DMS 273 (cell line): ENCODE measurements at regions not wholly inside any gene's neighbourhood (a gene's known extent, or its start where the extent isn't known, plus 50 kb on each side); places are given as distances from the start of the nearest gene placed in this dataset.
"Not testable (repeated sequence)": the region's sequence is repeated elsewhere in the genome, so short reads cannot be mapped to it uniquely, and the experiment has no call there.

ENCODE experiments used
- DNase-seq: peaks from one replicate; lab custom pipeline; 2025; ENCODE audit not compliant: unreplicated experiment; lab: John Stamatoyannopoulos, UW

GRCh38 chr7:52406808-52407207, 628.6 kb upstream of the POM121L12 start:
- DNase-seq = no peak

DNA sequence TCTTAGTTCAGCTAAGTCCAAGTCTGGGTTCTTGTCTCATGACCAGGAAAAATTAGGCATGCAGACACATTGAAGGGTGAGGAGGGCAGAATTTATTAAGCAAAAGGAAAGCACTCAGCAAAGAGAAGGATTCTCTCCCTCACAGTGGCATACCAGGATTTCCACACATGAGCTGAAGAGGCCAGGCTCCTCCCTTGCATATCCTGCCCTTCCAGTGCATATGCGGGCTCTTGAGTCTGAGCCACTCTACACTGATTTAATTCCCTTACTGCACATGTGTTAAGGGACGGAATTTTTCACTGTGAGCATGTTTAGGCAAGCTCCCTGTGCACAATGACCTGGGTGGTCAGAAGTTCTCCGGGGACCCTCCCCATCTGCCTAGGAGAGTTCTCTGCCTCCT, 652.7 kb upstream of the POM121L12 start:
- no peak for DNase-seq

GRCh38 chr7:52369922-52370321, 665.5 kb upstream of the POM121L12 start:
- no peak for DNase-seq

- DNase-seq = no peak
These were observed 670.1 kb upstream of the POM121L12 start for GRCh38 chr7:52365349-52365748.

DNA sequence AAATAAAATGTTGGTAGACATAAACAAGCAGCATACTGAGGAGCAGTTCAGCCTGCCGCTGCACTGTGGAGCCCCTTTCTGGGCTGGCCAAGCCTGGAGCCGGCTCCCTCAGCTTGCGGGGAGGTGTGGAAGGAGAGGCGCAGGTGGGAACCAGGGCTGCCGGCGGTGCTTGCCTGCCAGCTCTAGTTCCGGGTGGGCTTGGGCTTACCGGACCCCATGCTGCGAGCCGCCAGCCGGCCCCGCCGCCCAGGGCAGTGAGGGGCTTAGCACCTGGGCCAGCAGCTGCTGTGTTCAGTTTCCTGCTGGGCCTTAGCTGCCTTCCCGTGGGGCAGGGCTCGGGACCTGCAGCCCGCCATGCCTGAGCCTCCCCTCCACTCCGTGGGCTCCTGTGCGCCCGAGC, 672.9 kb upstream of the POM121L12 start:
- DNase-seq = no peak

- DNase-seq = no peak
These were observed 674.9 kb upstream of the POM121L12 start for GRCh38 chr7:52360541-52360940.

- DNase-seq = no peak
These were observed 680.4 kb upstream of the POM121L12 start for GRCh38 chr7:52355053-52355452.

DNA sequence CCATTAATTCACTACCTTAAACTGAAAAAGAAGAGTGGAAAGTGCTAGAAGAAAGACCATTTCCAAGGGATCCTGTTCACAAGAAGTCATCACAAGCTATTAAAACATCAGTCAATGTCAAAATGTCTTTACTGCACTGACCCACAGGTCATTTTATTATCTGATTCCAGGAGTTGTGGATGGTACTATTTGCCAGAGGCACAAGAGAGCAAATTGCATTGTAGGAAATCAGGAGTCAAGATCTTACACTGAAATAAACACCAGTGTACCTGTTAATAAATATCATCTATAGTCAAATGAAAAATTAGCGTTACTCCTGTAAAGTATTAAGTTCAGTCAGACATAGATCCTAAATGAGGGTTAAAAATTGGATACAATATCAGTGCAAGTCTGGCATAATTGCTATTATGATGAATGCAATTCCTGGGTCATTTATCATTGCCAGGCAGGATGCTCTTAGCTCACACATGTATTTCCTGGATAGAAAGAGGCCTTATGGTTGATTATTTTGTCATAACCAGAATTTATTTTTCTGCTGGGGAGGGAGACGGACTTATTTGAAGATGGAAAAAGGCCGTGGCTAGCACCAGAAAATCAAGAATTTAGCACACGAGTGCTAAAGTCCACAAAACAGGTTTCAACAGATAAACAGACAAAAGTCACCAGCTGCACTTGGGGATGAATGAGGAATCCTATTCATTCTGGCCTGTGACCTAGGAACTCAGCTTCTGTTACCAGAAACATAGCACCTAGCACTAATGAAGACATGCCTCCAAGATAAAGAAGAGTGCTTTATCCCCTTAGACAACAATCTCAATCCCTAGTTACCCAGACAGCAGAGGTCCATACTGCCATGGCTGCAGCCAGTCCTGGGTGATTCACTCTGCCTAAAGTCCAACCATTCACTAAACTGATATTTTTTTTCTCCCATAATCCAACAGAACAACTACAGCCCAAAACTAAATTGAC, 683.1 kb upstream of the POM121L12 start:
- no peak for DNase-seq

- no peak for DNase-seq
These were observed 691.4 kb upstream of the POM121L12 start for GRCh38 chr7:52344015-52344414.

DNA sequence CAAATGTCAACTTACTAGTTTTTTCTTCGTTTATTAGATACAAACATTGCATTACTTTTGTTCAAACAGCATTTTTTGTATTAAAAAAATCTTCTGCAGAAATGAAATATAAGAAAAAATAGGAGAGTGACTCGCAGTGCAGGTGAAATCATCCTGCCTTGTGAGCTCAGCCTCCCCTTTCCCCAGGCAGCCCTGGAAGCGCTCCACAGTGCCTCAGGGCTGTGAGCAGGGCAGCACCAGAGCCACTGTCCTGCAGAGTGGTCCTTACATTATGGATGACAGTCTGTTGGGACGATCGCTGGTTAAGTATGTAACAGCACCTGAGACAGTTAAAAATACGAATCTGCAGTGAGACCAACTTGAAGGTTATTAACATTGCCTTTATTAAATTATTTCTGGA, 695.4 kb upstream of the POM121L12 start:
- no peak for DNase-seq

DNA sequence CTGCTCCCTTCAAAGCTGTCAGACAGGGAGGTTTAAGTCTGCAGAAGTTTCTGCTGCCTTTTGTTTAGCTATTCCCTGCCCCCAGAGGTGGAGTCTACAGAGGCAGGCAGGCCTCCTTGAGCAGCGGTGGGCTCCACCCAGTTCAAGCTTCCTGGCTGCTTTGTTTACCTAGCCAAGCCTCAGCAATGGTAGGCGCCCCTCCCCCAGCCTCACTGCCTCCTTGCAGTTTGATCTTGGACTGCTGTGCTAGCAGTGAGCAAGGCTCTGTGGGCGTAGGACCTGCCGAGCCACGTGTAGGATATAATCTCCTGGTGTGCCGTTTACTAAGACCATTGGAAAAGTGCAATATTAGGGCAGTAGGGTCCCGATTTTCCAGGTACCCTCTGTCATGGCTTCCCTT, 707.1 kb upstream of the POM121L12 start:
- not testable (repeated sequence) for DNase-seq

DNA sequence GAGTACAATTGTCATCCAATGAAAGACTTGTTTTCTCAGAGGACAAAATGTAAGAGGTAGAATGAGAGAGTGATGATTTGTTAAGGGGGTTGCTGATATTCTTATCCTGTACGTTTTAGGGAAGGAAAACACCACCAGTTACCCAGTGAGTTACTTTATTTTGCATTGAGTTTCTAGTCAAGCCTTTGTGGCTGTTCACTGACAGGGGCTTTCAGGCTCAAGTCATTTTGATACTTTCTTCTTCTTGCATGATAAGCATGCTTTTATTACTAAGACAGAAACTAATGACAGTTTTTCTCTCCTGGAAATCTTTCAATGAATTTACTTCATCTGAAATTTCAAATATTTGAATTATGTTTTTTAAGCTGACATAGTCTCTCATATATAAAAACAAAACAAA, 710.2 kb upstream of the POM121L12 start:
- DNase-seq = no peak

DNA sequence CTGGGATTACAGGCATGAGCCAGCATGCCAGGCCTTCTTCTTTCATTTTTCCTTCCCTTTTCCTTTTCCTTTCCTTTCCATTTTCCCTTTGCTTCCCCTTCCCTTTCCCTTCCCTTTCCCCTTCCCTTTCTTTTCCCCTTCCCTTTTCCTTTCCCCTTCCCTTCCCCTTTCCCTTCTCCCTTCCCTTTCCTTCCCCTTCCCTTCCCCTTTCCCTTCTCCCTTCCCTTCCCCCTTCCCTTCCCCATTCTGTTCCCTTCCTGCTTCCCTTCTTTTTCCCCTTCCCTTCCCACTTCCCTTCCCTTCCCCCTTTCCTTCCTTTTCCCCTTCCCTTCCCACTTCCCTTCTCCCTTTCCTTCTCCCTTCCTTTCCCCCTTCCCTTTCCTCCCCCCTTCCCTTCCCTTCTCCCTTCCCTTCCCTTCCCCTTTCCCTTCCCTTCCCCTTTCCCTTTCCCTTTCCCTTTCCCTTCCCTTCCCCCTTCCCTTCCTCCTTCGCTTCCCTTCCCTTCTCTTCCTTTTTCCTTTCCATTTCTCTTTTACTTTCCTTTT, 712.2 kb upstream of the POM121L12 start:
- DNase-seq = no peak

DNA sequence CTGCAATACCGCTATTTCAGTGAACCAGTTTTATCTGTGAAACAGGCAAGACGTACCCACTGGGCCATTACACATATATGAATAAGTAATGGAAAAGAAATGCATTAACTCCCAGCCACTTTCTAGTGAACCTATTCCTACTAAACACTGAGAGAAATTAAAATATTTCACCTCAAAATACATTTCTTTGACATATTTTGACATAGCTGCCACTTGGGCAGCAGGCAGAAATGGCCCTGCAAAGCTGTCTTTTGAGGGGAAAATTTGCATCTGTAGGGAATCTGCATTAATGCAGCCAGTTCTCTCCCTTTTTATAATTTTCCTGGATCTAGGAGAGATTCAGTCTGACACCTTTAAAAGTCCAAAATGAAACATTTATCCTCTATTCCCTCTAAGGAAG, 714.8 kb upstream of the POM121L12 start:
- no peak for DNase-seq

DNA sequence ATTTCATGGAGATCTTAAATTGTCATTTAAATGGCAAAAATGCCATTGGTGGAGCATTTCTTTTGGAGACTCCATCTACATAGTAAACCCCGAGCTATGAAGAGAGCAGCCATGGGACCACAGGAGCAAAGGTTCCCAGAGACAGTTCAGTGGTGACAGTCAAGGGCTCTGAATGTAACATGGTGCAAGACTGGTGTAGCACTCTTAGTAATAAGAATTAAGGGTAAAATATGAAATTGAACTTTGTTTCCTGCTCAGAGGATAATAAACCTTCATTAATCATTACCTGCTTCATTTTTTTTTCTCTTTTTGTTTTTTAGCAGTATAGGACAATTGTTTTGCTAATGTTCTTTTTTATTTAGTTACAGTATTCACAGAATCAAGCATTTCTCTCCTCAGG, 717.5 kb upstream of the POM121L12 start:
- DNase-seq = no peak

GRCh38 chr7:52311886-52312285, 723.5 kb upstream of the POM121L12 start:
- no peak for DNase-seq

- no peak for DNase-seq
These were observed 725.8 kb upstream of the POM121L12 start for GRCh38 chr7:52309631-52310030.

DNA sequence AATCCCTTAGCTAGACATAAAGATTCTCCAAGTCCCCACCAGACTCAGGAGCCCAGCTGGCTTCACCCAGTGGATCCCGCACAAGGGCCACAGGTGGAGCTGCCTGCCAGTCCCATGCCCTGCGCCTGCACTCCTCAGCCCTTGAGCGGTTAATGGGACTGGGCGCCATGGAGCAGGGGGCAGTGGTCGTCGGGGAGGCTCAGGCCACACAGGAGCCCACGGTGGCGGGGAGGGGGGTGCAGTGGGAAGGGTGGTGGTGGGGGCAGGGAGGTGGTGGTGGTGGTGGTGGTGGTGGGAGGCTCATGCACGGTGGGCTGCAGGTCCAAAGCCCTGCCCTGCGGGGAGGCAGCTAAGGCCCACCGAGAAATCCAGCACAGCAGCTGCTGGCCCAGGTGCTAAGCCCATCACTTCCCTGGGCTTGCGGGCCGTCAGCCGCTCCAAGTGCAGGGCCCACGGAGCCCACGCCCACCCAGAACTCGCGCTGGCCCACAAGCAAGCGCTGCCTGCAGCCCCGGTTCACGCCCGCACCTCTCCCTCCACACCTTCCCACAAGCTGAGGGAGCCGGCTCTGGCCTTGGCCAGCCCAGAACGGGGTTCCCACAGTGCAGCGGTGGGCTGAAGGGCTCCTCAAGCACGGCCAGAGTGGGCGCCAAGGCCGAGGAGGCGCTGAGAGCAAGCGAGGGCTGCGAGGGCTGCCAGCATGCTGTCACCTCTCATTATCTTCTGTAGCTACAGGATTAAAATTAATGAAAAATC, 732.5 kb upstream of the POM121L12 start:
- DNase-seq = no peak

DNA sequence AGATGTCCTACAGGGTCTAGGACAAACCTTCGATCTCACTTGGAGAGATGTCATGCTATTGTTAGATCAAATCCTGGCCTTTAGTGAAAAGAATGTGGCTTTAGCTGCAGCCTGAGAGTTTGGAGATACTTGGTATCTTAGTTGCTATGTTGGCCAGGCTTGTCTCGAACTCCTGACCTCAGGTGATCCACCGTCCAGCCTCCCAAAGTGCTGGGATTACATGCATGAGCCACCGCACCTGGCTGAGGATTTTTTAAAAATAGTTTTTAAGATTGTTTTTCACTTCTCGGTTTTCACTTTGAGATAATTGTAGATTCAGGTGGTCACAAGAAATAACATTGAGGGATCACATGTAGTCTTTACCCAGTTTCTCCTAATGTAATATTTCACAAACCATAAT, 738.3 kb upstream of the POM121L12 start:
- DNase-seq = no peak

GRCh38 chr7:52294942-52295341, 740.5 kb upstream of the POM121L12 start:
- DNase-seq = no peak

GRCh38 chr7:52289247-52289646, 746.2 kb upstream of the POM121L12 start:
- no peak for DNase-seq

- no peak for DNase-seq
These were observed 747.7 kb upstream of the POM121L12 start for GRCh38 chr7:52287698-52288097.
